Renal cortical epithelial cell (primary cell): ENCODE measurements at regions not wholly inside any gene's neighbourhood (a gene's known extent, or its start where the extent isn't known, plus 50 kb on each side); places are given as distances from the start of the nearest gene placed in this dataset.

Experiments
- DNase-seq: peaks from one replicate; pipeline ENCODE4 v3.0.0-alpha.2; 2011; ENCODE audit warnings: low read depth

GRCh38 chr7:21092766-21093702, 306.3 kb upstream of the SP8 start:
- no peak for DNase-seq

GRCh38 chr7:21094589-21094988, 307.9 kb upstream of the SP8 start:
- DNase-seq, result no peak

GRCh38 chr7:21099432-21099831, 312.7 kb upstream of the SP8 start:
- DNase-seq, result peak; percentile 15

- no peak for DNase-seq
Measured at GRCh38 chr7:21099955-21100354, 313.3 kb upstream of the SP8 start.

- DNase-seq, result no peak
Measured at GRCh38 chr7:21101541-21101940, 314.9 kb upstream of the SP8 start.

- no peak for DNase-seq
Measured at GRCh38 chr7:21103426-21104123, 316.9 kb upstream of the SP8 start.

GRCh38 chr7:21104124-21104500, 317.4 kb upstream of the SP8 start:
- peak; percentile 33 for DNase-seq

GRCh38 chr7:21106296-21106732, 319.6 kb upstream of the SP8 start:
- DNase-seq, result no peak

GRCh38 chr7:21107101-21107500, 320.4 kb upstream of the SP8 start:
- DNase-seq, result no peak

- no peak for DNase-seq
Measured at GRCh38 chr7:21108182-21108581, 319.7 kb upstream of the SP4 start.

GRCh38 chr7:21113609-21114415, 314.1 kb upstream of the SP4 start:
- peak; percentile 65 for DNase-seq

- DNase-seq, result no peak
Measured at GRCh38 chr7:21123586-21123985, 304.3 kb upstream of the SP4 start.

- DNase-seq, result no peak
Measured at GRCh38 chr7:21125297-21125696, 302.6 kb upstream of the SP4 start.

- DNase-seq, result no peak
Measured at GRCh38 chr7:21128062-21128817, 299.6 kb upstream of the SP4 start.

GRCh38 chr7:21131897-21132296, 296.0 kb upstream of the SP4 start:
- DNase-seq, result no peak

GRCh38 chr7:21134631-21135030, 293.3 kb upstream of the SP4 start:
- no peak for DNase-seq

- DNase-seq, result no peak
Measured at GRCh38 chr7:21135437-21135836, 292.4 kb upstream of the SP4 start.

- no peak for DNase-seq
Measured at GRCh38 chr7:21137640-21138039, 290.2 kb upstream of the SP4 start.

- DNase-seq, result peak; percentile 27
Measured at GRCh38 chr7:21140622-21141021, 287.3 kb upstream of the SP4 start.

- DNase-seq, result no peak
Measured at GRCh38 chr7:21141476-21141875, 286.4 kb upstream of the SP4 start.

- DNase-seq, result peak; percentile 76
Measured at GRCh38 chr7:21142081-21142480, 285.8 kb upstream of the SP4 start.
